Endothelial cell of hepatic sinusoid (primary cell): ENCODE measurements at regions not wholly inside any gene's neighbourhood (a gene's known extent, or its start where the extent isn't known, plus 50 kb on each side); places are given as distances from the start of the nearest gene placed in this dataset.
"Not testable (repeated sequence)": the region's sequence is repeated elsewhere in the genome, so short reads cannot be mapped to it uniquely, and the experiment has no call there.

Source experiments
- in situ Hi-C: cut with HindIII; loops from 2 replicates; pipeline ENCODE4 v1.10.0; 2017; ENCODE audit warnings: low sequenced_read_pairs

GRCh38 chr1:104646233-104646632 is 896.5 kb downstream of the AMY1C start:
- in situ Hi-C loops = no loop called here

- in situ Hi-C loops = no loop called here
Observed at GRCh38 chr1:104648269-104648691, 898.6 kb downstream of the AMY1C start.

DNA sequence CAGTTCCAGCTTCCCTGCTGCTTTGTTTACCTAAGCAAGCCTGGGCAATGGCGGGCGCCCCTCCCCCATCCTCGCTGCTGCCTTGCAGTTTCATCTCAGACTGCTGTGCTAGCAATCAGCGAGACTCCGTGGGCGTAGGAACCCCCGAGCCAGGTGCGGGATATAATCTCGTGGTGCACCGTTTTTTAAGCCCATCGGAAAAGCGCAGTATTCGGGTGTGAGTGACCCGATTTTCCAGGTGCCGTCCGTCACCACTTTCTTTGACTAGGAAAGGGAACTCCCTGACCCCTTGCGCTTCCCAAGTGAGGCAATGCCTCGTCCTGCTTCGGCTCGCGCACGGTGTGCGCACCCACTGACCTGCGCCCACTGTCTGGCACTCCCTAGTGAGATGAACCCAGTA is 914.7 kb downstream of the AMY1C start:
- in situ Hi-C loops = not testable (repeated sequence)

GRCh38 chr1:104665300-104665699 is 915.6 kb downstream of the AMY1C start:
- in situ Hi-C loops = no loop called here

DNA sequence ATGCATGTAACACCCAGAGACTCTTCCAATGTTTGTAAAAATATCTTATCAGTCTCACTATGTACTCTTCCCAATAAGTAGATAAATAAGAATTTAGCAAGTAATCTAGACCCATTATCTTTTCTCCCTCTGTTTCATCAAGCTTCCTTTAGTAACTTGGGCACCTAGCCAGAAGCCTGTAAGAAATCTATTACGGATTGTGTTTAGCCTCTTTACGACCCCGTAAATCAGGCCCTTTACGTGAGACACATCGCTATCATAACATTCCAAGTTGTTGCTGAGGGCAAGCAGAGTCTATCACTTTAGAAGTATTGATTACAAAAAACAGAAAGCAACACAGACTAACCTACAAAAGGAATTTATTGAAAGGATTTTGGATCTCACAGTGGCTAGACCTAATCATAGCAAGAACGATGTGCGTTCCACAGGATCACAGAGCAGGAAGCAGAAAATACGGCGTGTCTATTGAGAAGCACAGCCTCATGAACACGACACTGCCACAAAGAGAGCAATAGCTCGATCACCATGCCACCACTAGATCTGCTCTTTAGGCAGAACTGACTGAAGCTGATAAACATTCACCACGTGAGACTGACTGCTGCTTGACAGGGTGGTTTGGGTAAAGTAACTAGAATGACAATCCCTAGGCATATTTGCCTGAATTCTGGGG is 922.1 kb downstream of the AMY1C start:
- in situ Hi-C loops = no loop called here

GRCh38 chr1:104699433-104699832 is 949.7 kb downstream of the AMY1C start:
- in situ Hi-C loops = no loop called here

GRCh38 chr1:104702731-104703130 is 953.0 kb downstream of the AMY1C start:
- in situ Hi-C loops = no loop called here

GRCh38 chr1:104706631-104707147 is 957.0 kb downstream of the AMY1C start:
- in situ Hi-C loops = no loop called here

DNA sequence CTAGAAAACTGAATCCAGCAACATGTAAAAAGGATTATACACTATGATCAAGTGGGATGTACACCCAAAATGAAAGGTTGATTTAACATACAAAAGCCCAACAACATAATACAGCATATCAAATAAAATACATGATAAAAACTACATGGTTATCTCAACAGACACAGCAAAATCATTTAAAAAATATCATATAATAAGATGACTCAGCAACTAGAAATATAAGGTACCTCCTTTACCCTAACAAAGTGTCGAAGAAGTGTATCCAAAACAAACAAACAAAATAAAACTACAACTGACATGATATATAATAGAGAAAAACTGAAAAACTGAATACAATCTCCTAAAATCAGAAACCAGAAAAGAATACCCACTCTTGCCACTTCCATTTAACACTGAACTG is 969.1 kb downstream of the AMY1C start:
- in situ Hi-C loops = no loop called here

- in situ Hi-C loops = no loop called here
Observed at GRCh38 chr1:104720741-104721140, 971.0 kb downstream of the AMY1C start.

DNA sequence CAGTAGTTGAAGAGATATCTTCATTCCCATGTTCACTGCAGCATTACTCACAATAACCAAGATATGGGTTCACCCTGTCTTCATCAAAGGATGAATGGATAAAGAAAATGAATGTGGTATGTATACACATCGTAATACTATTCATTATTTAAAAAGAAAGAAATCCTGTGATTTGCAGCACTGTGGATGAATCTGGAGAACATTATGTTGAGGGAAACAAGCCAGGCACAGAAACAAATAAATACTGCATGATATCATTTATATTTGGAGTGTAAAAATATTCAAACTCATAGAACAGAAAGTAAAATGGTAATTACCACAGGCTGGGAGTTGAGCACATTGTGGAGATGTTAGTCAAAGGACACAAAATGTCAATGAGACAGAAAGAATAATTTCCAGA is 977.2 kb downstream of the AMY1C start:
- in situ Hi-C loops = no loop called here

DNA sequence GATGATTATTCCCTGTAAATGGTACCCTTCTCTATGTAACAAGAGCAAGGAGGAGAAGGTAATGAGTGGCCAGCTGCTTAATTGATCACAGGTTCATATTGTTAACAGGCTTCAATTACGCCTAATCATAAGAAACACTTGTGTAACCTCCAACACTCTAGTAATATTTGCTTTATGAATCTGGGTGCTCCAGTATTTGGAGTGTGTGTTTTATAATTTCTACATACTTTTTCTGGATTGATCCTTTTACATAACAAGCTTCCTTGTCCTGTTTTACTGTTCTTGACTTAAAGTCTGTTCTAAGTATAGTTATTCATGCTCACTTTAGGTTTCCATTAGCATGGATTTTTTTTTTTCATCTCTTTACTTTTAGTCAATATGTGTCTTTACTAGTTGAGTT is 984.2 kb downstream of the AMY1C start:
- in situ Hi-C loops = no loop called here

GRCh38 chr1:104745875-104746274 is 996.2 kb downstream of the AMY1C start:
- in situ Hi-C loops = no loop called here

DNA sequence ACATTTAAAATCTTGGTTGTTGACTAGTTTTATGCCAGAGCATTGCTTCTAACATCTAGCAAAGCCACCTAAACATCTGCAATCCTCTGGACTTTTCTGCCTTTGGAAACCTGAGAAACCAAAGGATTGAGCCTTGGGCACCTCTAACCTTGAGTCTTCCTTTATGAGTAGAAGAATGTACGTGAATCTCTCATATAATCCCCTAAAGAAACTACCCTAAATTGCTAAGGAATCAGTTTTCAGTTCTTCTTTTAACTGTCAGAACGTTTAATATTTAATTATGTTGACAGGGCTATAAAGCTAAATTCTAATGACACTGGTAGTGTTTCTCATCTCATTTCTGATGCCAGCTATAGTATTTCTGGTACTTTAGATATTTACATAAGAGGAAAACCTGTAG is 997.3 kb downstream of the AMY1C start:
- in situ Hi-C loops = no loop called here

GRCh38 chr1:104760017-104760416 is 1010.3 kb downstream of the AMY1C start:
- in situ Hi-C loops = no loop called here

DNA sequence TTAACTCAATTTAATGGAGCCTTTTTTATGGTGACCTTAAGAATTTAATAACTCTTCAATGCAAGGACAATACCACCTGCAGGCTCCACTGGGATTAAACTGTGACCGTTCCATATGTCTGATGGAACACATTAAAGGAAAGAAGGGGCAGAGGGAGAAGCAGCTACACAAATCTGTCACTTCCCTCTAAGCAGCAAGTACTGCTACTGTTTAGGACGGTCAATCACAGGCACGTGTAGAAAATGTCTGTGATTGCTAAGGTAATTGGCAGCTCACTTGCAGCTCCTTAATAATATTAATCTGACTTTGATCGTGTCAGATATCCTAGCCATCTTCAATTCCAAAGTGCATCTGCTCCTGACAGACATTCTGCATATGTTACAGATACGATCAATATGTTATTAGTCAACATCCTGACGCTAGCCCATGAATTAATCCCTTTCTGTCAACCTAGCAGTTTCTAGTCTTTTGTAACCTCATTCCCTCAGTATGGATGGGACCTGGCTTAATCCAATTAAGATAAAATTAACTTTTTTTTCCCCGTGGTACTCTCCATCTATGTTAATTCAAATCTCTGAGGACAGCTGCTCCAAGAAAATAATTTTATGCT is 1012.4 kb downstream of the AMY1C start:
- in situ Hi-C loops = no loop called here

DNA sequence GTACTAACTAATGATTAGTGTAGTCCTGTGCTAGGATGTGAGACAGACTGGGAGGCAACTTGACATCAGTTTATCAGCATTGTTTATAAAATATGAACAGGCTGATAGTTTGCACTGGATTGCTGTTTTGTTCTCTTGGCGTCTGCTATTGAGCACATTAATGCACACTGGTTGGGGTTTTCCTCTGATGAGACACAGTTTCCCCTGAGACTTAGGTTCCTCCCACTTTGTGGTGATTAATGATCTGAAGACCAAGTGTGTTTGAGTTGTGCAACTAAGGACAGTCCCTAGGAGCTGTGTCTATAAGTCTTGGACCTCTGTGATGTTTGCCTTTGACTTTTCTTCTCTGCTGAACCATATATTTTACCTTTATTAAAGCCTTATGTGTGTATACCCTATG is 1015.4 kb downstream of the AMY1C start:
- in situ Hi-C loops = no loop called here

GRCh38 chr1:104768466-104768865 is 1018.8 kb downstream of the AMY1C start:
- in situ Hi-C loops = no loop called here

DNA sequence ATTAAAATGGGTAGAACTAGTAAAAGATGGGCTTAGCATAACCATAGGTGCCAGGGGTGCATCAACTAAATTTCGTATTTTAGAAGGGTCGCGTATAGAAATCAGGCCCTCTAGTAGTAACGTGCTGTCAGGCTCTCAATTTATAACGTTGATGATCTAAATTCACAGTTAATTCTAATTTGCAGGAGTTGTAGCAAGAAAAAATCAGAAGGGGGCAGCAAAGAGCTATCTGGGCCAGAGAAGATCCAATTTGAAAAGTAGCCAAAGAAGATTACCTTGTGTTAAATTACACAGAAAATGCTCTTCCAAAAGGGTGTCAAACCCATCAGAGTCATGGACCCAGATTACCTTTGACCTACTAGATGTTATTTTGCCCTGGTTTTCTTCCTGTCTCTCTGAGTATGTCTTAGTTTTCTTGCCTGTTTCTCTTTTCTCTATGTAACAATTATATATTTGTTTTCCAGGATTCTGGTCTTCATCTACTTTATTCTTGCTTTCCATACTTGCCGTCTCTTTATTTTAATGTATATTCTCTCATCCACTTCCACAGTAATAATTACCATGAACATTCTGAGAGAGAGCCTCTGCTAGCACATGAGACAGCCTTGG is 1030.9 kb downstream of the AMY1C start:
- in situ Hi-C loops = no loop called here

- in situ Hi-C loops = no loop called here
Observed at GRCh38 chr1:104785575-104786187, 1036.0 kb downstream of the AMY1C start.

DNA sequence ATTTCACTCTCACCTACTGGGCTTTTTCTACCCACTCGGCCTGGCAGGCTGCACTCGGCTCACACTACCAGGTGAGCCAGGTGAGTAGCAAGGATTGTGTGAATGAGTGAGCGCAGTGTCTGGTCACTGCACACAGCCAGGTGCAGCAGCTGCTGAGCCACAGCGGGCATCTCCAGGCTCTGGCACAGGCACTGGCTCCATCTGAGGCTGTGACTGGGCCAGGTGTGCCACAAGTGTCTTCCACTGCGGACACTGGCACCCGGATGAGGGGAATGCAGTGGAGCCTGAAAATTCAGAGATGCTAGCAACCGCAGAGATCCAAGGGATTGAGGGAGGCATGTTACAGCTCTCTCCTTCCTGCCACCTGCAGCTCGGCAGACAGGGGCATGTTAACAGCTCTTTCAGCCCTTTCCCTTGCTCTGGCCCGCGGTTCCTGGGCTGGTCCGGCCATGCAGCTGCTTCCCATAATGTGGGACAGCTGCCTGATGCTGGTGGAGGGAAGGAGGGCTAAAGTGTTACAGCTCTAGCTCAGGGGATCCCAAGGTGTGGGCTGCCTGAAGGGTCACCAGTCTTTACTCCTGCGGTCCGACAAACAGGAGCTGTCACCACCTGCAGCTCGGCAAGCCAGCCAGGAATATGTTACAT is 1038.3 kb downstream of the AMY1C start:
- in situ Hi-C loops = no loop called here
